Adrenal gland (tissue), 9 donors: ENCODE measurements at regions not wholly inside any gene's neighbourhood (a gene's known extent, or its start where the extent isn't known, plus 50 kb on each side); places are given as distances from the start of the nearest gene placed in this dataset.

Experiments used
- DNase-seq, 7 donors: peaks; one replicate each; pipeline ENCODE4 v3.0.0-alpha.2; 2019 to 2020
- H3K27ac ChIP-seq, 5 donors: fragments of 200-600 bp; sonication (generic) in 4 of 5; 1 replicate in 3 of 5; 2 replicates in 2 of 5; pipeline versions ENCODE4 v1.5.1 to v1.8.0; 2016 to 2020; ENCODE audit warnings: mild to moderate bottlenecking in 1 of 5
- H3K27me3 ChIP-seq: fragments of 200-600 bp; 2 replicates; pipeline ENCODE4 v1.8.0; 2021
- H3K36me3 ChIP-seq, 2 donors: fragments of 200-600 bp; replicated peaks in 1 of 2; 1 replicate in 1 of 2; 2 replicates in 1 of 2; pipeline versions ENCODE4 v1.5.1 to v1.8.0; 2018 to 2022
- H3K4me1 ChIP-seq, 2 donors: fragments of 200-600 bp; replicated peaks in 1 of 2; 1 replicate in 1 of 2; 2 replicates in 1 of 2; pipeline versions ENCODE4 v1.5.1 to v1.8.0; 2018 to 2021
- H3K4me3 ChIP-seq, 4 donors: fragments of 200-600 bp; sonication (generic) in 3 of 4; one replicate each; pipeline ENCODE4 v1.5.1; 2016 to 2018
- H3K9me3 ChIP-seq, 3 donors: fragments of 200-600 bp; sonication (generic) in 1 of 3; replicated peaks in 1 of 3; 1 replicate in 2 of 3; 2 replicates in 1 of 3; pipeline versions ENCODE4 v1.5.1 to v1.8.0; 2016 to 2021
- CTCF ChIP-seq, 6 experiments: fragments of 450-650 bp in 4 of 6; fragments of 200-600 bp in 2 of 6; sonication (generic) in 1 of 6; IDR thresholded peaks; 1 replicate in 5 of 6; 2 replicates in 1 of 6; pipeline versions ENCODE4 v1.5.1 to v1.8.0; 2016 to 2021; ENCODE audit warnings: antibody characterized with exemption in 6 of 6, mild to moderate bottlenecking in 2 of 6, moderate library complexity in 1 of 6
- POLR2A ChIP-seq, 2 donors: fragments of 450-650 bp; IDR thresholded peaks; one replicate each; pipeline ENCODE4 v1.6.1; 2017; ENCODE audit warnings: antibody characterized with exemption in 2 of 2, mild to moderate bottlenecking in 2 of 2, moderate library complexity in 1 of 2
- WGBS, 4 donors: extraction: QIAGEN DNeasy Blood & Tissue Kit in 2 of 4; methylation state at CpG; one replicate each; pipeline versions ENCODE4 v1.1.5 to v1.1.7; 2013 to 2017; 5-methylcytosine and 5-hydroxymethylcytosine counted together
- intact Hi-C, 2 donors: fragments of 100-400 bp; cut with DNase I; formaldehyde crosslinking; loops; one replicate each; pipeline versions ENCODE4 v1.14.1 to v1.15.0; 2022 to 2023
- donor health status: healthy with polysubstance abuse.
- donor health status: Bipolar disorder and iron deficiency.
- donor health status: DM: yes; HTN: yes; CAD: no.
- donor health status: DM: no; HTN: no; CAD: no.
- donor health status: DM: no; HTN: no; CAD: no.

- no peaks in the 10 kb centered on the region for H3K27me3 ChIP-seq
- no peak overlapping the region for H3K4me3 ChIP-seq
- peaks cover 0 to 5% (median 0%) of the 10 kb centered on the region in 3 donors for H3K9me3 ChIP-seq
- WGBS, 4 donors = 79 to 92% (median 86%) methylated on average over 1 of the region's 1 CpG
- H3K27ac ChIP-seq = no peak overlapping the region
- TF ChIP-seq POLR2A (IDR thresholded peaks at IDR 0.05) = no peak
- TF ChIP-seq CTCF (IDR thresholded peaks at IDR 0.05) = no peak
- no peaks in the 10 kb centered on the region for H3K4me1 ChIP-seq
- no peak for DNase-seq
- H3K36me3 ChIP-seq = no peaks in the 10 kb centered on the region
- intact Hi-C loops = no loop called here
Measured at GRCh38 chr15:23514484-23514883, 51.0 kb upstream of the MKRN3 start.

DNA sequence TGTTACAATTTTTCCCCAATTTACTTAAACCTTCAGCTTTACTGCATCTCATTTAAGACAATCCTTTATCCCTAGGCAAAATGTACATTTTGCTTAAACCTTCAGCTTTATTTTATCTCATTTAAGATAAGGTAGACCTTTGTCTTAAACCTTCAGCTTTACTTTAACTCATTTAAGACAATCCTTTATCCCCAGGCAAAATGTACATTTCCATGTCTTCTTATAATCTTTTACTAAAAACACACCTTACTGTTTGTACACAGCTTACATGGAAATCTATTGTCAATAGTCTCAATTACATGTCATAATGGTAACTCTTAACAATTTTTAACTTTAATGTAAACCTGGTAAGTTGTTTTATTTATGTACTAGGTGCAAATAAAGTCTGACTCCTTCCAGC lies 58.7 kb upstream of the MKRN3 start:
- intact Hi-C loops = no loop called here
- TF ChIP-seq POLR2A (IDR thresholded peaks at IDR 0.05) (no peak), CTCF (IDR thresholded peaks at IDR 0.05) (no peak)

DNA sequence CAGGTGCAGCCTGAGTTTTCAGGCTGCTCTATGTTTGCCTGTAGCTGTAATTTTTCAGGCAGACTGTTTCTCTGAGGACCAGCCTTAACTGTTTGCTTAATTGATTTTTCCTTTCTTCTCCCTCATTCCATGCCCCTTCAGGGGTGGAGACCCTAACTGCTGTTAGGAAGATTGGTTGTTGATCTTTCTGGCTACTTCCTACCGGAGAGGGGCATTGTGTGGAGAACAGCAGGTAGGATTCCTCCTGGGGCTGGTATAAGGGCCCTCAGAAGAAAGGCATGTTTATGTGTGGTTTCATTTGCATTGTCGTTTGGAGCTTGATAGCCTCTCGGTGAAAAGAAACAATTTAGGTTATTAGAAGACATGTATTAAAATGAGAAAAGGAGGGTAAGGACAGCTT lies 56.9 kb upstream of the GOLGA6L2 start:
- DNase-seq = no peak
- intact Hi-C loops = no loop called here
- TF ChIP-seq CTCF (IDR thresholded peaks at IDR 0.05) (no peak), POLR2A (IDR thresholded peaks at IDR 0.05) (no peak)
- Histone ChIP-seq H3K4me1 (no peaks in the 10 kb centered on the region), H3K27me3 (no peaks in the 10 kb centered on the region), H3K27ac (no peak overlapping the region), H3K9me3 (no peaks in the 10 kb centered on the region), H3K4me3 (no peak overlapping the region), H3K36me3 (no peaks in the 10 kb centered on the region)
- WGBS, 4 donors = 55 to 67% (median 57%) methylated on average over 3 of the region's 3 CpGs

More for the DNA sequence above, 58.7 kb upstream of the MKRN3 start:
- Histone ChIP-seq H3K4me1 (no peaks in the 10 kb centered on the region), H3K9me3 (peaks cover 0 to 5% (median 0%) of the 10 kb centered on the region in 3 donors), H3K4me3 (no peak overlapping the region), H3K36me3 (no peaks in the 10 kb centered on the region), H3K27ac (no peak overlapping the region), H3K27me3 (no peaks in the 10 kb centered on the region)
- DNase-seq = no peak

- H3K36me3 ChIP-seq = no peaks in the 10 kb centered on the region
- WGBS, 4 donors = 32 to 46% (median 44%) methylated on average over 4 of the region's 4 CpGs
- intact Hi-C loops = no loop called here
- no peaks in the 10 kb centered on the region for H3K4me1 ChIP-seq
- no peak for DNase-seq
- no peaks in the 10 kb centered on the region for H3K9me3 ChIP-seq
- TF ChIP-seq CTCF (IDR thresholded peaks at IDR 0.05) (no peak), POLR2A (IDR thresholded peaks at IDR 0.05) (no peak)
- no peak overlapping the region for H3K27ac ChIP-seq
- H3K27me3 ChIP-seq = no peaks in the 10 kb centered on the region
- H3K4me3 ChIP-seq = no peak overlapping the region
Measured at GRCh38 chr15:23503576-23503975, 56.5 kb upstream of the GOLGA6L2 start.
